Neural progenitor cell (in vitro differentiated cells): ENCODE measurements at regions not wholly inside any gene's neighbourhood (a gene's known extent, or its start where the extent isn't known, plus 50 kb on each side); places are given as distances from the start of the nearest gene placed in this dataset.

Experiments used
- DNase-seq: peaks from one replicate; pipeline ENCODE4 v3.0.0-alpha.2; 2016; ENCODE audit warnings: low spot score
- H2AFZ ChIP-seq: fragments of 200-600 bp; sonication (generic); replicated peaks from 2 replicates; pipeline ENCODE4 v1.6.1; 2016; ENCODE audit warnings: antibody characterized with exemption
- H3F3A ChIP-seq: fragments of 200-600 bp; sonication (generic); 2 replicates; pipeline ENCODE4 v1.6.1; 2016; ENCODE audit warnings: antibody characterized with exemption, low read depth
- H3K27ac ChIP-seq: fragments of 200-600 bp; sonication (generic); 2 replicates; pipeline ENCODE4 v1.5.1; 2016; ENCODE audit warnings: mild to moderate bottlenecking
- H3K27me3 ChIP-seq: fragments of 200-600 bp; sonication (generic); 2 replicates; pipeline ENCODE4 v1.6.1; 2016; ENCODE audit warnings: mild to moderate bottlenecking, moderate library complexity
- H3K36me3 ChIP-seq: fragments of 200-600 bp; sonication (generic); 2 replicates; pipeline ENCODE4 v1.5.1; 2016
- H3K4me1 ChIP-seq: fragments of 200-600 bp; sonication (generic); 2 replicates; pipeline ENCODE4 v1.6.1; 2016; ENCODE audit warnings: mixed run types
- H3K4me2 ChIP-seq: fragments of 200-600 bp; sonication (generic); 2 replicates; pipeline ENCODE4 v1.6.1; 2016
- H3K4me3 ChIP-seq: fragments of 200-600 bp; sonication (generic); 2 replicates; pipeline ENCODE4 v1.5.1; 2016
- H3K79me2 ChIP-seq: fragments of 200-600 bp; sonication (generic); 2 replicates; pipeline ENCODE4 v1.6.1; 2016; ENCODE audit warnings: low read depth
- H3K9ac ChIP-seq: fragments of 200-600 bp; sonication (generic); 2 replicates; pipeline ENCODE4 v1.6.1; 2016
- H3K9me3 ChIP-seq: fragments of 200-600 bp; sonication (generic); 2 replicates; pipeline ENCODE4 v1.5.1; 2016; ENCODE audit warnings: low read depth
- H4K20me1 ChIP-seq: fragments of 200-600 bp; sonication (generic); 2 replicates; pipeline ENCODE4 v1.6.1; 2016; ENCODE audit warnings: low read depth
- H3K27ac Mint-ChIP-seq: 3 replicates; pipeline ENCODE4 v1.8.0; 2021; ENCODE audit warnings: mixed read lengths
- H3K27me3 Mint-ChIP-seq: 2 replicates; pipeline ENCODE4 v1.8.0; 2022; ENCODE audit warnings: low read depth, mild to moderate bottlenecking, inconsistent platforms, moderate library complexity, mixed read lengths; ENCODE audit not compliant: insufficient read depth
- H3K36me3 Mint-ChIP-seq: 3 replicates; pipeline ENCODE4 v1.8.0; 2021; ENCODE audit warnings: mixed read lengths
- H3K4me1 Mint-ChIP-seq: 3 replicates; pipeline ENCODE4 v1.8.0; 2021; ENCODE audit warnings: mixed read lengths
- H3K4me3 Mint-ChIP-seq: 3 replicates; pipeline ENCODE4 v1.8.0; 2021; ENCODE audit warnings: mild to moderate bottlenecking, moderate library complexity, mixed read lengths
- H3K9me3 Mint-ChIP-seq: 3 replicates; pipeline ENCODE4 v1.8.0; 2020; ENCODE audit warnings: mixed read lengths
- EZH2 ChIP-seq: fragments of 200-600 bp; sonication (generic); IDR thresholded peaks from 2 replicates; pipeline ENCODE4 v1.6.1; 2017; ENCODE audit warnings: antibody characterized with exemption, mild to moderate bottlenecking, moderate library complexity
- EZH2phosphoT487 ChIP-seq: fragments of 200-600 bp; sonication (generic); IDR thresholded peaks from 2 replicates; pipeline ENCODE4 v1.6.1; 2017; ENCODE audit warnings: antibody characterized with exemption
- TF ChIP-seq, protein P1 (sequence below): fragments of 200-600 bp; sonication (generic); IDR thresholded peaks from 2 replicates; pipeline ENCODE4 v1.5.1; 2017; ENCODE audit warnings: antibody characterized with exemption, mild to moderate bottlenecking

DNA sequence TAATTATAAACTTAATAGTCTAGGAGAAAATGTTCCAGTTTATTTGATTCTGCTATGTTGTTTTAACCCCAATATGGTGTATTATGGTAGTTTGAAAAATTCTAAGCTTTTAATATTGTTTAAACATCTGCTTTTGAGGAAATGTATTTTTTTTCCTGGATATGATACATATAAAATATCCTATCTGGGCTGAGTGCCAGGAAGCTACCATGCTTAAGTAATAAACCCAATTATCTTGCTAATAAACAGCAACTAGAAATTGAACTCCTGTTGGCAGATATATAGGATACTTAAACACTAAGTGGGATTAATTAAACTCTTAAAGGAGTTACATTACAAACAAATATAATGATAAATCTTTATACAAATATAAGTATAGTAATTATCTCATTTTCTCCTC, 293.7 kb upstream of the GRM7 start:
- Mint-ChIP-seq H3K27me3 (no peaks in the 10 kb centered on the region), H3K36me3 (no peaks in the 10 kb centered on the region), H3K4me3 (no peak overlapping the region), H3K9me3 (no peaks in the 10 kb centered on the region), H3K4me1 (no peaks in the 10 kb centered on the region), H3K27ac (no peak overlapping the region)
- H3K9me3 ChIP-seq: no peaks in the 10 kb centered on the region
- H3K27me3 ChIP-seq: no peaks in the 10 kb centered on the region
- H3K4me2 ChIP-seq: no peak overlapping the region
- H3F3A ChIP-seq: no peaks in the 10 kb centered on the region
- H3K36me3 ChIP-seq: no peaks in the 10 kb centered on the region
- no peaks in the 10 kb centered on the region for H4K20me1 ChIP-seq
- H3K4me3 ChIP-seq: no peak overlapping the region
- H3K9ac ChIP-seq: no peak overlapping the region
- H3K79me2 ChIP-seq: no peaks in the 10 kb centered on the region
- H2AFZ ChIP-seq: no peak overlapping the region
- TF ChIP-seq, protein P1, sequence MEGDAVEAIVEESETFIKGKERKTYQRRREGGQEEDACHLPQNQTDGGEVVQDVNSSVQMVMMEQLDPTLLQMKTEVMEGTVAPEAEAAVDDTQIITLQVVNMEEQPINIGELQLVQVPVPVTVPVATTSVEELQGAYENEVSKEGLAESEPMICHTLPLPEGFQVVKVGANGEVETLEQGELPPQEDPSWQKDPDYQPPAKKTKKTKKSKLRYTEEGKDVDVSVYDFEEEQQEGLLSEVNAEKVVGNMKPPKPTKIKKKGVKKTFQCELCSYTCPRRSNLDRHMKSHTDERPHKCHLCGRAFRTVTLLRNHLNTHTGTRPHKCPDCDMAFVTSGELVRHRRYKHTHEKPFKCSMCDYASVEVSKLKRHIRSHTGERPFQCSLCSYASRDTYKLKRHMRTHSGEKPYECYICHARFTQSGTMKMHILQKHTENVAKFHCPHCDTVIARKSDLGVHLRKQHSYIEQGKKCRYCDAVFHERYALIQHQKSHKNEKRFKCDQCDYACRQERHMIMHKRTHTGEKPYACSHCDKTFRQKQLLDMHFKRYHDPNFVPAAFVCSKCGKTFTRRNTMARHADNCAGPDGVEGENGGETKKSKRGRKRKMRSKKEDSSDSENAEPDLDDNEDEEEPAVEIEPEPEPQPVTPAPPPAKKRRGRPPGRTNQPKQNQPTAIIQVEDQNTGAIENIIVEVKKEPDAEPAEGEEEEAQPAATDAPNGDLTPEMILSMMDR: no peak
- no peak for TF ChIP-seq EZH2phosphoT487
- no peak for TF ChIP-seq EZH2
- no peak for DNase-seq
- H3K27ac ChIP-seq: no peak overlapping the region
- no peaks in the 10 kb centered on the region for H3K4me1 ChIP-seq

DNA sequence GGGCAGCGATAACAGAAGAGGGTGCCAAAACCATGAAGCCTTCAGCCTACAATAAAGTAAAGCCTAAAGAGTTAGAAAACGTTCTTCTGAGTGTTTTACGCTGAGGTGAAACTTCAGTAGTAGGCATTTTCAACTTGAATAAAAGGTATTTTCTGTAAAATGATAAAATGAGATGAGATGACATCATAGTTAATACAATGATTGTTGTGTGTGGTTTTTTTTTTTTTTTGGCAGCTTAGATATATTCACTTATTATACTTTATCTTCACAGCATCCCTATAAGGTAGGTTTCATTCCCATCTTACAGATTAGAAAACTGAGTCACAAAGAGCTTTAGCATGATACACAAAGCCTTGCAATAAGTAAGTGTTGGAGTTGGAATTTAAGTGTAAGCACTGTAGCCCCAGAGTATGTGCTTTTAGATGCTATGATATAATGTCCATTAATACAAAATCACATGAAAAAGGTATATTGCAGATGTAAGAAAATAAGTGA, 291.9 kb upstream of the GRM7 start:
- no peak overlapping the region for H3K27ac Mint-ChIP-seq
- no peaks in the 10 kb centered on the region for H3K36me3 Mint-ChIP-seq
- Histone ChIP-seq H2AFZ (no peak overlapping the region), H3K27me3 (no peaks in the 10 kb centered on the region), H3K27ac (no peak overlapping the region), H3K79me2 (no peaks in the 10 kb centered on the region), H3K4me3 (no peak overlapping the region), H3K4me2 (no peak overlapping the region), H3K4me1 (no peaks in the 10 kb centered on the region), H3F3A (no peaks in the 10 kb centered on the region), H3K36me3 (no peaks in the 10 kb centered on the region), H3K9ac (no peak overlapping the region), H4K20me1 (no peaks in the 10 kb centered on the region), H3K9me3 (no peaks in the 10 kb centered on the region)
- H3K27me3 Mint-ChIP-seq: no peaks in the 10 kb centered on the region
- no peaks in the 10 kb centered on the region for H3K9me3 Mint-ChIP-seq
- no peak overlapping the region for H3K4me3 Mint-ChIP-seq
- no peak for DNase-seq
- no peaks in the 10 kb centered on the region for H3K4me1 Mint-ChIP-seq
- TF ChIP-seq, protein P1: no peak
- TF ChIP-seq EZH2phosphoT487 (no peak), EZH2 (no peak)

DNA sequence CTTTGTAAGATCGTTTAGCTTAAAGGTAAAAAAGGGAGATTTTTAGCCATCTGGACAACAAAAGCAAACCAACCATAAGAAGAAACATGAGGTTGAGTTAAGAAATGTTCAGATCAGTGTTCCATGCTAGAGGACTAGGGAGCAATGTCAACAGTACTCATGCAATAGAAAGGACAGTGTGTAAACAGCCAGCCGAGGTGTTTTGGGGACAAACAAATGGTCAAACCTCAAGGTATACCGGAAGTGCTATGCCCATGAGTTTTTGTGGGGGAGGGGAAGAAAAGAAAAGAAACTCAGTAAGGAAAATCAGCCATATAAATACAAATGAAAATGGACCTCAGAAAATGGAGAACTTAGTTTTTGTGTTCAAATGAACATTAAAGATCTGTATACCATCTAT, 289.5 kb upstream of the GRM7 start:
- TF ChIP-seq EZH2phosphoT487 (no peak), EZH2 (no peak)
- TF ChIP-seq, protein P1: no peak
- DNase-seq: no peak
- H3K36me3 Mint-ChIP-seq: no peaks in the 10 kb centered on the region
- no peaks in the 10 kb centered on the region for H3K27me3 Mint-ChIP-seq
- H3K4me1 Mint-ChIP-seq: no peaks in the 10 kb centered on the region
- H3K36me3 ChIP-seq: no peaks in the 10 kb centered on the region
- H3K4me3 ChIP-seq: no peak overlapping the region
- no peaks in the 10 kb centered on the region for H3K9me3 ChIP-seq
- no peak overlapping the region for H2AFZ ChIP-seq
- H3K9me3 Mint-ChIP-seq: no peaks in the 10 kb centered on the region
- no peak overlapping the region for H3K27ac ChIP-seq
- no peaks in the 10 kb centered on the region for H3K27me3 ChIP-seq
- no peaks in the 10 kb centered on the region for H3K79me2 ChIP-seq
- no peak overlapping the region for H3K27ac Mint-ChIP-seq
- no peaks in the 10 kb centered on the region for H4K20me1 ChIP-seq
- H3K4me2 ChIP-seq: no peak overlapping the region
- H3K4me3 Mint-ChIP-seq: no peak overlapping the region
- H3F3A ChIP-seq: no peaks in the 10 kb centered on the region
- no peak overlapping the region for H3K9ac ChIP-seq
- no peaks in the 10 kb centered on the region for H3K4me1 ChIP-seq
